HG03558 (cell line): ENCODE measurements at regions not wholly inside any gene's neighbourhood (a gene's known extent, or its start where the extent isn't known, plus 50 kb on each side); places are given as distances from the start of the nearest gene placed in this dataset.

ENCODE experiments used
- ATAC-seq: cut with Tn5 transposase; IDR thresholded peaks from one replicate; pipeline ENCODE4 v1.9.1; 2021; ENCODE audit warnings: moderate number of reproducible peaks; ENCODE audit not compliant: unreplicated experiment; ENCODE audit errors: extremely low read depth

GRCh38 chr5:118236108-118236849 lies 752.1 kb downstream of the DTWD2 start:
- ATAC-seq = no peak

GRCh38 chr5:118233606-118234005 lies 754.7 kb downstream of the DTWD2 start:
- ATAC-seq = no peak

GRCh38 chr5:118228489-118228888 lies 759.9 kb downstream of the DTWD2 start:
- ATAC-seq = no peak

- no peak for ATAC-seq
These were observed 763.8 kb downstream of the DTWD2 start for GRCh38 chr5:118224546-118224945.

- ATAC-seq = no peak
These were observed 767.7 kb downstream of the DTWD2 start for GRCh38 chr5:118220556-118221195.

- no peak for ATAC-seq
These were observed 776.7 kb downstream of the DTWD2 start for GRCh38 chr5:118211606-118212005.

- ATAC-seq = no peak
These were observed 780.3 kb downstream of the DTWD2 start for GRCh38 chr5:118208031-118208453.

- ATAC-seq = no peak
These were observed 788.5 kb downstream of the DTWD2 start for GRCh38 chr5:118199801-118200200.

- ATAC-seq = no peak
These were observed 792.1 kb downstream of the DTWD2 start for GRCh38 chr5:118196229-118196628.

GRCh38 chr5:118195211-118195610 lies 793.1 kb downstream of the DTWD2 start:
- no peak for ATAC-seq

- no peak for ATAC-seq
These were observed 795.0 kb downstream of the DTWD2 start for GRCh38 chr5:118193194-118193905.

- no peak for ATAC-seq
These were observed 803.3 kb downstream of the DTWD2 start for GRCh38 chr5:118185018-118185417.

- no peak for ATAC-seq
These were observed 812.2 kb downstream of the DTWD2 start for GRCh38 chr5:118176146-118176545.

GRCh38 chr5:118174671-118175070 lies 813.7 kb downstream of the DTWD2 start:
- no peak for ATAC-seq

GRCh38 chr5:118173340-118173739 lies 815.0 kb downstream of the DTWD2 start:
- ATAC-seq = no peak

GRCh38 chr5:118165619-118166018 lies 822.7 kb downstream of the DTWD2 start:
- ATAC-seq = no peak

- no peak for ATAC-seq
These were observed 832.2 kb downstream of the DTWD2 start for GRCh38 chr5:118156181-118156580.

GRCh38 chr5:118146824-118147223 lies 841.5 kb downstream of the DTWD2 start:
- ATAC-seq = no peak

GRCh38 chr5:118144540-118144939 lies 843.8 kb downstream of the DTWD2 start:
- no peak for ATAC-seq

GRCh38 chr5:118139361-118139760 lies 849.0 kb downstream of the DTWD2 start:
- ATAC-seq = no peak

- no peak for ATAC-seq
These were observed 862.2 kb downstream of the DTWD2 start for GRCh38 chr5:118126159-118126558.
